H1 (cell line): ENCODE measurements at regions not wholly inside any gene's neighbourhood (a gene's known extent, or its start where the extent isn't known, plus 50 kb on each side); places are given as distances from the start of the nearest gene placed in this dataset.

Source experiments
- CBX5 ChIP-seq: fragments of 300-800, 300-1000 bp; sonication (generic); IDR thresholded peaks from 2 replicates; pipeline ENCODE4 v1.7.1; 2016; ENCODE audit warnings: antibody characterized with exemption, low read length, low read depth
- EP300 ChIP-seq, 2 experiments: IDR thresholded peaks; 1 replicate in 1 of 2; 2 replicates in 1 of 2; pipeline ENCODE4 v1.6.1; 2011 to 2012; ENCODE audit warnings: low read depth in 2 of 2, low read length in 2 of 2, mild to moderate bottlenecking in 2 of 2, borderline replicate concordance in 1 of 2, inconsistent platforms in 1 of 2, moderate library complexity in 1 of 2
- GABPA ChIP-seq: IDR thresholded peaks from 2 replicates; pipeline ENCODE4 v1.6.1; 2011; ENCODE audit warnings: mild to moderate bottlenecking, low read length, moderate library complexity, borderline replicate concordance; ENCODE audit not compliant: insufficient read depth
- POLR2A ChIP-seq, 2 experiments: IDR thresholded peaks; 1 replicate in 1 of 2; 2 replicates in 1 of 2; pipeline ENCODE4 v1.6.1; 2011; ENCODE audit warnings: low read depth in 2 of 2, low read length in 2 of 2, mild to moderate bottlenecking in 2 of 2; ENCODE audit errors: control extremely low read depth in 1 of 2
- POLR2AphosphoS5 ChIP-seq: IDR thresholded peaks from 2 replicates; pipeline ENCODE4 v1.6.1; 2011; ENCODE audit warnings: low read depth, low read length
- RFX5 ChIP-seq: IDR thresholded peaks from 2 replicates; pipeline ENCODE4 v1.6.1; 2011; ENCODE audit warnings: low read depth, low read length, improper control_type of control experiment, borderline replicate concordance
- TCF12 ChIP-seq: IDR thresholded peaks from 2 replicates; pipeline ENCODE4 v1.6.1; 2011; ENCODE audit warnings: low read depth, mild to moderate bottlenecking, low read length
- TF ChIP-seq, protein P1 (sequence below), 3 experiments: IDR thresholded peaks; 1 replicate in 2 of 3; 2 replicates in 1 of 3; pipeline versions ENCODE4 v1.5.1 to v1.6.1; 2011; ENCODE audit warnings: low read length in 3 of 3, mild to moderate bottlenecking in 3 of 3, inconsistent platforms in 2 of 3, low read depth in 1 of 3, moderate library complexity in 1 of 3; ENCODE audit not compliant: insufficient read depth in 1 of 3; ENCODE audit errors: control extremely low read depth in 1 of 3
- TF ChIP-seq, protein P2 (sequence below): IDR thresholded peaks from 2 replicates; pipeline ENCODE4 v1.6.1; 2012; ENCODE audit warnings: inconsistent platforms
- TF ChIP-seq, protein P3 (sequence below): IDR thresholded peaks from 2 replicates; pipeline ENCODE4 v1.6.1; 2011; ENCODE audit warnings: low read depth, mild to moderate bottlenecking, low read length; ENCODE audit not compliant: insufficient read depth

DNA sequence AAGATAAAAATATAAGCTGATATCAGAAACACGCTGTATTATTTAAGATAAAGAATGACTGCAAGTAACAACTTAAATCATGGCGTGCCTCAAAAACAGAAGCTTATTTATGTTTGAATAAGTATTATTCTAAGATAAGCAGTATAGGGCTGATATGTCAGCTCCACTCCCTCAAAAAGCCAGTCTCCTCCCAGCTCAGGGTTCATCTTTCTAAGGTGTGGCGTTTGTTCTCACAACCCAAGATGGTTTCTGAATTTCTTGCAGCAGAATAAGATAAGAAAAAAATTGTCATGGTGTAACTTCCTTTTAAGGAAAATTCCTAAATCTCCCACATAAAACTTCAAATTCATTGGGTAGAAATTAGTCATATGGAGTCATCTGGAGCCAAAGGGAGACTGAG lies 166.1 kb upstream of the POU1F1 start:
- TF ChIP-seq CBX5 (no peak), RFX5 (no peak), GABPA (no peak), EP300 (IDR thresholded peaks at IDR 0.05; ENCODE audit: borderline replicate concordance in 1 of 2, low read depth in 2 of 2, low read length in 2 of 2) (no peak), POLR2AphosphoS5 (no peak), POLR2A (IDR thresholded peaks at IDR 0.05; ENCODE audit: control extremely low read depth in 1 of 2, low read depth in 2 of 2, low read length in 2 of 2) (no peak), TCF12 (no peak)
- TF ChIP-seq, protein P1, sequence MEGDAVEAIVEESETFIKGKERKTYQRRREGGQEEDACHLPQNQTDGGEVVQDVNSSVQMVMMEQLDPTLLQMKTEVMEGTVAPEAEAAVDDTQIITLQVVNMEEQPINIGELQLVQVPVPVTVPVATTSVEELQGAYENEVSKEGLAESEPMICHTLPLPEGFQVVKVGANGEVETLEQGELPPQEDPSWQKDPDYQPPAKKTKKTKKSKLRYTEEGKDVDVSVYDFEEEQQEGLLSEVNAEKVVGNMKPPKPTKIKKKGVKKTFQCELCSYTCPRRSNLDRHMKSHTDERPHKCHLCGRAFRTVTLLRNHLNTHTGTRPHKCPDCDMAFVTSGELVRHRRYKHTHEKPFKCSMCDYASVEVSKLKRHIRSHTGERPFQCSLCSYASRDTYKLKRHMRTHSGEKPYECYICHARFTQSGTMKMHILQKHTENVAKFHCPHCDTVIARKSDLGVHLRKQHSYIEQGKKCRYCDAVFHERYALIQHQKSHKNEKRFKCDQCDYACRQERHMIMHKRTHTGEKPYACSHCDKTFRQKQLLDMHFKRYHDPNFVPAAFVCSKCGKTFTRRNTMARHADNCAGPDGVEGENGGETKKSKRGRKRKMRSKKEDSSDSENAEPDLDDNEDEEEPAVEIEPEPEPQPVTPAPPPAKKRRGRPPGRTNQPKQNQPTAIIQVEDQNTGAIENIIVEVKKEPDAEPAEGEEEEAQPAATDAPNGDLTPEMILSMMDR (IDR thresholded peaks at IDR 0.05; ENCODE audit: control extremely low read depth in 1 of 3, insufficient read depth in 1 of 3, low read depth in 1 of 3, low read length in 3 of 3), result no peak
- TF ChIP-seq, protein P2, sequence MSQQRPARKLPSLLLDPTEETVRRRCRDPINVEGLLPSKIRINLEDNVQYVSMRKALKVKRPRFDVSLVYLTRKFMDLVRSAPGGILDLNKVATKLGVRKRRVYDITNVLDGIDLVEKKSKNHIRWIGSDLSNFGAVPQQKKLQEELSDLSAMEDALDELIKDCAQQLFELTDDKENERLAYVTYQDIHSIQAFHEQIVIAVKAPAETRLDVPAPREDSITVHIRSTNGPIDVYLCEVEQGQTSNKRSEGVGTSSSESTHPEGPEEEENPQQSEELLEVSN, result no peak
- TF ChIP-seq, protein P3, sequence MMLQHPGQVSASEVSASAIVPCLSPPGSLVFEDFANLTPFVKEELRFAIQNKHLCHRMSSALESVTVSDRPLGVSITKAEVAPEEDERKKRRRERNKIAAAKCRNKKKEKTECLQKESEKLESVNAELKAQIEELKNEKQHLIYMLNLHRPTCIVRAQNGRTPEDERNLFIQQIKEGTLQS, result no peak
